Activated naive CD8-positive, alpha-beta T cell treated with anti-CD3 and anti-CD28 coated beads, Interleukin-2, amount 50 U/mL, for 16 hours (primary cell): ENCODE measurements at regions not wholly inside any gene's neighbourhood (a gene's known extent, or its start where the extent isn't known, plus 50 kb on each side); places are given as distances from the start of the nearest gene placed in this dataset.
"Not testable (repeated sequence)": the region's sequence is repeated elsewhere in the genome, so short reads cannot be mapped to it uniquely, and the experiment has no call there.

Source experiments
- DNase-seq: peaks from one replicate; pipeline ENCODE4 v3.0.0-alpha.2; 2020; ENCODE audit warnings: low read depth, low spot score

GRCh38 chr6:4655196-4656025 lies 120.8 kb upstream of the CDYL start:
- DNase-seq = no peak

GRCh38 chr6:4653141-4653540 lies 123.1 kb upstream of the CDYL start:
- no peak for DNase-seq

GRCh38 chr6:4651831-4652467 lies 124.3 kb upstream of the CDYL start:
- no peak for DNase-seq

- no peak for DNase-seq
Observed at GRCh38 chr6:4649728-4650127, 126.5 kb upstream of the CDYL start.

GRCh38 chr6:4647414-4648365 lies 128.5 kb upstream of the CDYL start:
- DNase-seq = no peak

DNA sequence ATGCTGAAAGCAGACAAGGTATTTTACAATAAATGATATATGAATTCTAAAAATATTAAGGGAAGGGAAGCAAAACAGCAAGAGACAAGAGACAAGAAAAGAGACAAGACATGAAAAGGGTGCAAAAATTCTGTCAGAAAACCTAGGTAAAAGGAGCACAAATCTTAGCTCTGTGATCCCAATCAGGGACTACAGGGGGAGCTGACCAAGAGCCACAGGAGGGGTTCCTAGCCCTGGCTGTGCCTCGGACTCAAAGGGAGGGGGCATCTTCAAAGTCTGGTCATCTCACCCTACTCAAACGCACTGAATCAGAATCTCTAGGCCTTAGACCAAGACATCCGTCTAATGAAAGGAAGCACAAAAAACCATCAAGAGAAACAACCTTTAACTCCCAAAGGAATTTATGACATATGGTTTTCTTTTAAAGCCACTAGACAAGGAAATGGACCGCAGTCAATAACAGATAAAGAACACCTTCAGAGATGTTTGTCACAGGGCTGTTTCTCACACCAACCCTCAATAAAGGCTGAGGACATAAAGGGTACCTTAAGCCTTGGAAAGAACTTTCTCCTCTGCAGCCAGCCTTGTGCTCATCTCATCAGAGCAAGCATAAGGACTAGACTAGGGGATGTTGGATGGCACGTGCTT lies 130.4 kb upstream of the CDYL start:
- no peak for DNase-seq

DNA sequence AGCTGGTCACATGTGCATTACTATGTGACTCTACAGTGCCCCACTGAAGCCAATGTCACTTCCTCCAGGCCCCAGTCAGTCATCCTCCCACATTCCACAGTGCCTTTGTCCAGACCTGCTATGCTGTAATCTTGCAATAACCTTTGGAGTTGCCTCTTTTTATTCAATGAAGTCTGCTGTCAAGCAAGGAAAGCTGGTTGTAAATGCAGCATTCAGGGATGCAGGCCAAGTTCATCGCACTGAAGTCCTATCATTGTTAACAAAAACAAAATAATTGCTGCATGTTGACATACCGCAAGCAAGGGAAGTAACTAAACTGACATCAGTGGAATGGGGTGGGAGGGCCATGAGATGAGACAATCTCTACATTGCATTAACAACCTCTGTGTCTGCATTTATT lies 131.2 kb upstream of the CDYL start:
- no peak for DNase-seq

- DNase-seq = no peak
Observed at GRCh38 chr6:4641461-4641860, 134.7 kb upstream of the CDYL start.

- no peak for DNase-seq
Observed at GRCh38 chr6:4640139-4640538, 136.1 kb upstream of the CDYL start.

DNA sequence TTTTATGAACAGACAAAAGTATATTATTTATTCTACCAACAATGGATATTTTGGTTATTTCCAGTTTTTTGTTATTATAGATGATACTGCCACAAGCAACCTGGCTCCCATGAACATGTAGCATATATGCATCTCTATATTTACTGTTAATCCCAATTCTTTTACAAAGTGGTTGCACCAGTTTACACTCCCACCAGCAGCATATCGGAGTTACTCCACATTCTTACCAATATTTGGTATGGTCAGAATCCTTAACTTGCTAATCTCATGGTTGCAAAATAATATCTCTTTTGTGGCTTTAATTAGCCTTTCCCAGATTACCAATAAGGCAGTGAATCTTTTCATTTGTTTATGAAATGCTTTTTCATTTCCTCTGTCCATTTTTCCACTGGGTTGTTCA lies 137.6 kb upstream of the CDYL start:
- no peak for DNase-seq

- no peak for DNase-seq
Observed at GRCh38 chr6:4637691-4638433, 138.3 kb upstream of the CDYL start.

DNA sequence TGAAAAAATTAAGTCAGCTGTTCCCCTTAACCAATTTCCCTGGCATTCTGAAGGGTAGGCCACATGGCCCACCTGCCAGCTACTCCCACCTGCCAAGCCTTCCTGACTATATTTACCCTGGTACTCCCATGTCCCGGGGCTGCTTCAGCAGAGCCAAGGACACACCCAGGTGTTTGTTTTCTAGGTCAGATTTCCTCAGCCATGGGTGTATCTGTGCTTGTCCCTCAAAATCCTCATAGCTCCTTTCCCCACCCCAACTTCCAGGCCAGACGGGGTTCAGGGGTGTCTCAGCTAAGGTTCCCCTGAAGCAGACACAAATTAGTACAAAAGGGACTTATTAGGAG lies 139.4 kb upstream of the CDYL start:
- no peak for DNase-seq

- DNase-seq = no peak
Observed at GRCh38 chr6:4636191-4636880, 139.9 kb upstream of the CDYL start.

DNA sequence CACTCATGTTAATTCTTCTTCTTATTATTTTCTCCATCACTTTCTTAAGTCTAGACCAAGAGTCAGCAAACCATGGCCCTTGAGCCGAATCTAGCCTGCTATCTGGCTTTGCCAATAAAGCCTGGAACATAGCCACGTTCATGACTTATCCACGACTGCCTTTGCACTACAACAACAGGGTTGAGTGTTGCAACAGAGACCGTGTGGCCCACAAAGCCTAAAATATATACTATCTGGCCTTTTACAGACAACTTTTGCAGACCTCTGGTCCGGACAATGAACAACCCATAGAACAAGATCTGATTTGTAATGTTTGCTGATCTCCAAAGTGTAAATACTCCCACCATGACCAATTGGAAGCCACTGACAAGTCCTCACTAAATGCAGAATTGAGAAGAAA lies 140.5 kb upstream of the CDYL start:
- no peak for DNase-seq

DNA sequence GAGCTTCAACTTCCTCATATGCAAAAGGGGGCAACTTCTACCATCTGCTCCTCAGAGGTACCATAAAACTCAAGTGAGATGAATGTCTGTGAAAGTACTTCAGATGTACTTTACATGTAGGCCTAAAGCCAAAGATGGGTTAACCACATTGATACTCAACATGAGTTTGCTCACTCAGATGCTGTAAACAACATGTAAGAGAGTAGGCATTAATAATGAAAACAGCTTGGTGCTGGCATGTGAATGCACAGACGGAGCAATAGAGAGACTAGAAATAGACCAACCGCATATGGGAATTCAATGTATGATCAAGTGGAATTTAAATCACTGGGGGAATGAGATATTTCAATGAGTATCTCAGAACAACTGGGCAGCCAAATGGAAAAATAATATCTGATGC lies 143.8 kb upstream of the CDYL start:
- DNase-seq = no peak

- not testable (repeated sequence) for DNase-seq
Observed at GRCh38 chr6:4629789-4630188, 146.4 kb upstream of the CDYL start.

- no peak for DNase-seq
Observed at GRCh38 chr6:4625557-4625956, 150.6 kb upstream of the CDYL start.

- DNase-seq = no peak
Observed at GRCh38 chr6:4624726-4625125, 151.5 kb upstream of the CDYL start.

GRCh38 chr6:4620284-4621151 lies 155.7 kb upstream of the CDYL start:
- DNase-seq = no peak

DNA sequence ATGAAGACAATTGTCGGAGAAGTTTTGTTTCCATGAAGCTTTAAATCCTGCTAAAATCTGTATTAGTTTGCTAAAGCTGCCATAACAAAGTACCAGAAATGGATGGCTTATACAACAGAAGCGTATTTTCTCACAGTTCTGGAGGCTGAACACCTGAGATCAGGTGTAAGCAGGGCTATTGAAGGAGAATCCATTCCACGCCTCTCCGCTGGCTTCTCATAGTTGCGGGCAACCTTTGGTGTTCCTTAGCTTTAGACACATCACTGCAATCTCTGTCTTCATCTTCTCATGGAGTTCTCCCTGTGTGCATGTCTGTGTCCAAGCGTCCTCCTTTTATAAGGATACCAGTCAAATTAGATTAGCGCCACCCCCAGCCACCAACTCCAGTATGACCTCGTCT lies 159.9 kb upstream of the CDYL start:
- no peak for DNase-seq
